ENCODE measurements at regions not wholly inside any gene's neighbourhood (a gene's known extent, or its start where the extent isn't known, plus 50 kb on each side); places are given as distances from the start of the nearest gene placed in this dataset.
"Not testable (repeated sequence)": the region's sequence is repeated elsewhere in the genome, so short reads cannot be mapped to it uniquely, and the experiment has no call there.

DNA sequence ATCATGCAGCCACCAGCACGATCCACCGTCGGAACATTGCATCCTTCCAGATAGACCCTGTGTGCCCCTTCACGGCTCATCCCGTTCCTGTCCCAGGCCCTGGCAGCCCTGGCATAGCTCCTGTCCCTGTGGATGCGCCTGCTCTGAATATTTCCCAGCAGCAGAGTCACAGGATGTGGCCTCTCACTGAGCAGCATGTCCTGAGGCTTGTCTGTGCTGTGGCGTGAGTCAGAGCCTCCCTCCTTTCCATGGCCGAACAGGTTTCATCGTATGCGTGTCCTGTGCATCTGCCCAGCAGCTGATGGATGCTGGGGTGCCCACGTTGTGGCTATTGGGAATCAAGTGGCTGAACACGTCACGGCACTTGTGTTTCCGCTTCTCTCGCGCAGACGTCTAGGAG, 4471.5 kb upstream of the TPTE start:
- not testable (repeated sequence) for H3K4me3 ChIP-seq (ENCODE audit: low read depth in 1 of 3, low read length in 3 of 3); H3K27ac ChIP-seq (ENCODE audit: low read depth in 1 of 3, low read length in 2 of 3); DNase-seq; H3K27me3 ChIP-seq (ENCODE audit: control insufficient read depth in 3 of 3, insufficient read depth in 3 of 3, low read length in 3 of 3); H3K36me3 ChIP-seq (ENCODE audit: control insufficient read depth in 3 of 3, insufficient read depth in 2 of 3, low read depth in 1 of 3, low read length in 3 of 3); FAIRE-seq; H3K4me1 ChIP-seq (ENCODE audit: control insufficient read depth in 3 of 3, insufficient read depth in 2 of 3, low read depth in 1 of 3, low read length in 2 of 3); H3K9me3 ChIP-seq (ENCODE audit: control insufficient read depth in 2 of 2, insufficient read depth in 1 of 2, low read depth in 1 of 2, low read length in 1 of 2)
- WGBS, 3 donors = no CpG with 5 or more reads among the region's 17 CpGs

- H3K4me3 ChIP-seq (ENCODE audit: low read depth in 1 of 3, low read length in 3 of 3); H3K27me3 ChIP-seq (ENCODE audit: control insufficient read depth in 3 of 3, insufficient read depth in 3 of 3, low read length in 3 of 3); FAIRE-seq; H3K9me3 ChIP-seq (ENCODE audit: control insufficient read depth in 2 of 2, insufficient read depth in 1 of 2, low read depth in 1 of 2, low read length in 1 of 2); H3K4me1 ChIP-seq (ENCODE audit: control insufficient read depth in 3 of 3, insufficient read depth in 2 of 3, low read depth in 1 of 3, low read length in 2 of 3); DNase-seq; H3K36me3 ChIP-seq (ENCODE audit: control insufficient read depth in 3 of 3, insufficient read depth in 2 of 3, low read depth in 1 of 3, low read length in 3 of 3); H3K27ac ChIP-seq (ENCODE audit: low read depth in 1 of 3, low read length in 2 of 3): not testable (repeated sequence)
- WGBS, 3 donors = no CpG with 5 or more reads among the region's 5 CpGs
These were observed 4469.3 kb upstream of the TPTE start for GRCh38 chr21:6052109-6052508.

GRCh38 chr21:6053145-6053544, 4468.2 kb upstream of the TPTE start:
- FAIRE-seq; H3K4me3 ChIP-seq (ENCODE audit: low read depth in 1 of 3, low read length in 3 of 3); H3K9me3 ChIP-seq (ENCODE audit: control insufficient read depth in 2 of 2, insufficient read depth in 1 of 2, low read depth in 1 of 2, low read length in 1 of 2); DNase-seq; H3K27me3 ChIP-seq (ENCODE audit: control insufficient read depth in 3 of 3, insufficient read depth in 3 of 3, low read length in 3 of 3); H3K27ac ChIP-seq (ENCODE audit: low read depth in 1 of 3, low read length in 2 of 3); H3K4me1 ChIP-seq (ENCODE audit: control insufficient read depth in 3 of 3, insufficient read depth in 2 of 3, low read depth in 1 of 3, low read length in 2 of 3); H3K36me3 ChIP-seq (ENCODE audit: control insufficient read depth in 3 of 3, insufficient read depth in 2 of 3, low read depth in 1 of 3, low read length in 3 of 3): not testable (repeated sequence)
- WGBS, 3 donors = no CpG with 5 or more reads among the region's 25 CpGs

DNA sequence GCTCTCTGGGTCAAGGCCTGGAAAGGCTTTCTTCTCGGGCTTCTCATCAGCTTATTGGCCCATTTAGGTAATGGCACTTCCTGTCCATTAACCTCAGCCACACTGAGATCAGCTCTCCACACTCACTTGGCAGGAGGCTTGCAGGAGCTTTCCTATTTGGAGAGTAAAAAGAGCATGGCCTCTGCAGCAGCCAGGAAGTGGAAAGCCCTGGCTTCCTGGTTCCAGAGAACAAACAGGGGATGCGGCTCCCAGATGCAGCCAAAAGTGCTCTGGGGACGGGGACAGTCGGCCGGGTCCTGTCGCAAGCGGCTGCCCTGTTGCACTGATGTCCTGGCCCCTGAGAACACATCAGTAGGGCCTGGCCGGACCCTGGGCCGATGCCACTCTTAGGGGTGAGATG, 4462.4 kb upstream of the TPTE start:
- WGBS, 3 donors = no CpG with 5 or more reads among the region's 9 CpGs
- not testable (repeated sequence) for FAIRE-seq; H3K36me3 ChIP-seq (ENCODE audit: control insufficient read depth in 3 of 3, insufficient read depth in 2 of 3, low read depth in 1 of 3, low read length in 3 of 3); H3K27ac ChIP-seq (ENCODE audit: low read depth in 1 of 3, low read length in 2 of 3); H3K27me3 ChIP-seq (ENCODE audit: control insufficient read depth in 3 of 3, insufficient read depth in 3 of 3, low read length in 3 of 3); H3K9me3 ChIP-seq (ENCODE audit: control insufficient read depth in 2 of 2, insufficient read depth in 1 of 2, low read depth in 1 of 2, low read length in 1 of 2); DNase-seq; H3K4me3 ChIP-seq (ENCODE audit: low read depth in 1 of 3, low read length in 3 of 3); H3K4me1 ChIP-seq (ENCODE audit: control insufficient read depth in 3 of 3, insufficient read depth in 2 of 3, low read depth in 1 of 3, low read length in 2 of 3)

GRCh38 chr21:6060054-6060681, 4461.2 kb upstream of the TPTE start:
- FAIRE-seq; DNase-seq; H3K4me1 ChIP-seq (ENCODE audit: control insufficient read depth in 3 of 3, insufficient read depth in 2 of 3, low read depth in 1 of 3, low read length in 2 of 3); H3K36me3 ChIP-seq (ENCODE audit: control insufficient read depth in 3 of 3, insufficient read depth in 2 of 3, low read depth in 1 of 3, low read length in 3 of 3); H3K4me3 ChIP-seq (ENCODE audit: low read depth in 1 of 3, low read length in 3 of 3); H3K27me3 ChIP-seq (ENCODE audit: control insufficient read depth in 3 of 3, insufficient read depth in 3 of 3, low read length in 3 of 3); H3K9me3 ChIP-seq (ENCODE audit: control insufficient read depth in 2 of 2, insufficient read depth in 1 of 2, low read depth in 1 of 2, low read length in 1 of 2); H3K27ac ChIP-seq (ENCODE audit: low read depth in 1 of 3, low read length in 2 of 3): not testable (repeated sequence)
- WGBS, 3 donors = no CpG with 5 or more reads among the region's 21 CpGs

DNA sequence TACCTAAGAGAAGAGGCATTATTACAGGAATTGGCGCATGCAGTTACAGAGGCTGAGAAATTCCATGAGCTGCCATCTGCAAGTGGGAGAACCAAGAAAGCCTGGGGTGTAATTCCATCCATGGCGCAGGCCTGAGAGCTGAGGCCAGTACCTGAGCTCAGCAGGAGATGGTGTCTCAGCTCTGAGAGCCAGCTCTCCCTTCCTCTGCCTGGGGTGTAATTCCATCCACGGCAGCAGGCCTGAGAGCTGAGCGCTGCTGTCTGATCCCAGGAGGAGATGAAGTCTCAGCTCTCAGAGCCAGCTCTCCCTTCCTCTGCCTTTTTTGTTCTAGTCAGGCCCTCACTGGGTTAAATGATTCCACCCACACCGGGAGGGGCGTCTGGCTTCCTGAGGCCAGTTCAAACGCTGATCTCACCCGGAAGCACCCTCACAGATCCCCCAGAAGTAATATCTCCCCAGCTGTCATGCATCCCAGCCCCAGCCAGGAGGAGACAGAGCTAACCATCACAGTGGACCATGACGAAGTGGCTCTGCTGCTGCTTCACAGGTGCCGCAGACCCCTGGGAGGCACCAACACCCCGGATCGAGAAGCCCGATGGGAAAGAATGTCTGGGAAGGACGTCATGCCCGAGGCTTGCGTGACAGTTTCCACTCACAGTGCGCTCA, 4454.9 kb upstream of the TPTE start:
- H3K4me3 ChIP-seq (ENCODE audit: low read depth in 1 of 3, low read length in 3 of 3); H3K27me3 ChIP-seq (ENCODE audit: control insufficient read depth in 3 of 3, insufficient read depth in 3 of 3, low read length in 3 of 3); FAIRE-seq; H3K27ac ChIP-seq (ENCODE audit: low read depth in 1 of 3, low read length in 2 of 3); H3K4me1 ChIP-seq (ENCODE audit: control insufficient read depth in 3 of 3, insufficient read depth in 2 of 3, low read depth in 1 of 3, low read length in 2 of 3); H3K9me3 ChIP-seq (ENCODE audit: control insufficient read depth in 2 of 2, insufficient read depth in 1 of 2, low read depth in 1 of 2, low read length in 1 of 2); DNase-seq; H3K36me3 ChIP-seq (ENCODE audit: control insufficient read depth in 3 of 3, insufficient read depth in 2 of 3, low read depth in 1 of 3, low read length in 3 of 3): not testable (repeated sequence)
- WGBS, 3 donors = no CpG with 5 or more reads among the region's 17 CpGs

DNA sequence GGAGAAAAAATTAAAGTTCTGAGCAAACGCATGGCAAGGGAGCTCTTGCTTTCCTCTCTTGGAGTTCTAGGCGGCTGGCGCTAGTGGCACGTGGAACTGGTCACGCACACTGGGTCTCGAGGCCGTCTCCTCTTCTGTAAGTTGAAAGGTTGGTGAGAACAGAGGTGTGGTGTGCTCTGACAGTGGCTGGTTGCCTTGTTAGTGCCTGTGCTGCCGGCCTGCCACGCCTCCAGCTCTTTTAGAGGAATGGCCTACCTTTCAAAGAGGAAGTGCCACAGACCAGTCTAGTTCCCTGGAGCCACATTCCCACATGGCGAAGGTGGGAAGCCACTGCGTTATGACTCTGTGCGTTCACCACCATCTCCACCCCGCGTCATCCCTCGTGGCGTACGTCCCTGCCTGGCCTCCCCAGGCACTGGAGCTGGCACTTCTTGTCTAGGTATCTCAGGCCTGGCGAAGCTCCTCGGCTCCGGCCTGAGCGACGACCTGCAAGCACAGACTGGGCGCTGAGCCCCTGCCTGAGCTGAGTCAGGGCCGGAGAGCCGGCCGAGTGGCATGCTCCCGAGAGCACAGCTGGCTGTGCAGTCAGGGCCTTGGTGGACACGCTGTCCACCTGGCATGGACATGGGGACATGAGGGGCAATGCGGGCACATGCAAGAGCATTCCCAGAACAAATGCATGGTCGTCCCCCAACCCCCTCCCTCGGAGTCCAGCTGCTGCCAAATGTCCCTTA, 4453.1 kb upstream of the TPTE start:
- H3K4me3 ChIP-seq (ENCODE audit: low read depth in 1 of 3, low read length in 3 of 3); H3K36me3 ChIP-seq (ENCODE audit: control insufficient read depth in 3 of 3, insufficient read depth in 2 of 3, low read depth in 1 of 3, low read length in 3 of 3); H3K27ac ChIP-seq (ENCODE audit: low read depth in 1 of 3, low read length in 2 of 3); H3K9me3 ChIP-seq (ENCODE audit: control insufficient read depth in 2 of 2, insufficient read depth in 1 of 2, low read depth in 1 of 2, low read length in 1 of 2); DNase-seq; FAIRE-seq; H3K27me3 ChIP-seq (ENCODE audit: control insufficient read depth in 3 of 3, insufficient read depth in 3 of 3, low read length in 3 of 3); H3K4me1 ChIP-seq (ENCODE audit: control insufficient read depth in 3 of 3, insufficient read depth in 2 of 3, low read depth in 1 of 3, low read length in 2 of 3): not testable (repeated sequence)
- WGBS, 3 donors = no CpG with 5 or more reads among the region's 31 CpGs

DNA sequence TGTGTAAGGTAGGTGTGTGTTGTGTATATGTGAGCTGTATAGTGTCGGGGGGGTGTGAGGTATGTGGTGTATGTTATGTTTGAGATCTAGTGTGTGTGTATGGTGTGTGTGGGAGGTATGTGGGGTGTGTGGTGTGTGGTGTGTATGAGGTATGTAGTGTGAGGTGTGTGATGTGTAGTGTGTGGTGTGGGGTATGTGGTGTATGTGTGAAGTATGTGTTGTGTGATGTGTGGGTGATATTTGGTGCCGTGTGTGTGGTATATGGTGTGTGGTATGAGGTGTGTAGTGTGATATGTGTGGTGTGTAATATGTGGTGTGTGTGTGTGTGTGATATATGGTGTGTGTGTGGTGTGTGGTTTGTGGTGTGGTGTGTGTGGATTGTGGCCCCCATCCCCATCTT, 4451.2 kb upstream of the TPTE start:
- FAIRE-seq; H3K9me3 ChIP-seq (ENCODE audit: control insufficient read depth in 2 of 2, insufficient read depth in 1 of 2, low read depth in 1 of 2, low read length in 1 of 2); H3K27me3 ChIP-seq (ENCODE audit: control insufficient read depth in 3 of 3, insufficient read depth in 3 of 3, low read length in 3 of 3); H3K27ac ChIP-seq (ENCODE audit: low read depth in 1 of 3, low read length in 2 of 3); H3K36me3 ChIP-seq (ENCODE audit: control insufficient read depth in 3 of 3, insufficient read depth in 2 of 3, low read depth in 1 of 3, low read length in 3 of 3); H3K4me3 ChIP-seq (ENCODE audit: low read depth in 1 of 3, low read length in 3 of 3); H3K4me1 ChIP-seq (ENCODE audit: control insufficient read depth in 3 of 3, insufficient read depth in 2 of 3, low read depth in 1 of 3, low read length in 2 of 3); DNase-seq: not testable (repeated sequence)
- 88 to 100% (median 96%) methylated on average over 1 of the region's 2 CpGs for WGBS, 3 donors
